ENCODE measurements at regions not wholly inside any gene's neighbourhood (a gene's known extent, or its start where the extent isn't known, plus 50 kb on each side); places are given as distances from the start of the nearest gene placed in this dataset.
A peak's percentile ranks its signal among the peaks of the same experiment; 100 is the strongest.

DNA sequence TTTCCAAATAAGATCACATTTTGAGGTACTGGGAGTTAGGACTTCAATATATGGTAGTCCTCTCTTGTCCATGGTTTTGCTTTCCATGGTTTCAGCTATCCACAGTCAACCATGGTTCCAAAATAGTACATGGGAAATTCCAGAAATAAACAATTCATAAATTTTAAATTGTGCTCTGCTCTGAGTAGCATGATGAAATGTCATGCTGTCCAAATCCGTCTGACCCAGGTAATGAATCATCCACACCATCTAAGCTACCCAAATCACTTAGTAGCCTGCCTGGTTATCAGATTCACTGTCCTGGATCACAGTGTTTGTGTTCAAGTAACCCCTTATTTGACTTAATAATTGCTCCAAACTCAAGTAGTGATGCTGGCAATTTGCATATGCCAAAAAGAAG, 197.9 kb downstream of the TMTC3 start:
- H3K27ac Mint-ChIP-seq: no peak overlapping the region
- TF ChIP-seq, protein P1, sequence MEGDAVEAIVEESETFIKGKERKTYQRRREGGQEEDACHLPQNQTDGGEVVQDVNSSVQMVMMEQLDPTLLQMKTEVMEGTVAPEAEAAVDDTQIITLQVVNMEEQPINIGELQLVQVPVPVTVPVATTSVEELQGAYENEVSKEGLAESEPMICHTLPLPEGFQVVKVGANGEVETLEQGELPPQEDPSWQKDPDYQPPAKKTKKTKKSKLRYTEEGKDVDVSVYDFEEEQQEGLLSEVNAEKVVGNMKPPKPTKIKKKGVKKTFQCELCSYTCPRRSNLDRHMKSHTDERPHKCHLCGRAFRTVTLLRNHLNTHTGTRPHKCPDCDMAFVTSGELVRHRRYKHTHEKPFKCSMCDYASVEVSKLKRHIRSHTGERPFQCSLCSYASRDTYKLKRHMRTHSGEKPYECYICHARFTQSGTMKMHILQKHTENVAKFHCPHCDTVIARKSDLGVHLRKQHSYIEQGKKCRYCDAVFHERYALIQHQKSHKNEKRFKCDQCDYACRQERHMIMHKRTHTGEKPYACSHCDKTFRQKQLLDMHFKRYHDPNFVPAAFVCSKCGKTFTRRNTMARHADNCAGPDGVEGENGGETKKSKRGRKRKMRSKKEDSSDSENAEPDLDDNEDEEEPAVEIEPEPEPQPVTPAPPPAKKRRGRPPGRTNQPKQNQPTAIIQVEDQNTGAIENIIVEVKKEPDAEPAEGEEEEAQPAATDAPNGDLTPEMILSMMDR (IDR thresholded peaks at IDR 0.05): no peak
- no peak for DNase-seq
- no peaks in the 10 kb centered on the region for H3K36me3 Mint-ChIP-seq (ENCODE audit: low read depth)
- no peaks in the 10 kb centered on the region for H3K9me3 Mint-ChIP-seq
- H3K27me3 Mint-ChIP-seq (ENCODE audit: low read depth, poor library complexity): no peaks in the 10 kb centered on the region
- no peak overlapping the region for H3K4me3 Mint-ChIP-seq
- H3K4me1 Mint-ChIP-seq: no peaks in the 10 kb centered on the region

DNA sequence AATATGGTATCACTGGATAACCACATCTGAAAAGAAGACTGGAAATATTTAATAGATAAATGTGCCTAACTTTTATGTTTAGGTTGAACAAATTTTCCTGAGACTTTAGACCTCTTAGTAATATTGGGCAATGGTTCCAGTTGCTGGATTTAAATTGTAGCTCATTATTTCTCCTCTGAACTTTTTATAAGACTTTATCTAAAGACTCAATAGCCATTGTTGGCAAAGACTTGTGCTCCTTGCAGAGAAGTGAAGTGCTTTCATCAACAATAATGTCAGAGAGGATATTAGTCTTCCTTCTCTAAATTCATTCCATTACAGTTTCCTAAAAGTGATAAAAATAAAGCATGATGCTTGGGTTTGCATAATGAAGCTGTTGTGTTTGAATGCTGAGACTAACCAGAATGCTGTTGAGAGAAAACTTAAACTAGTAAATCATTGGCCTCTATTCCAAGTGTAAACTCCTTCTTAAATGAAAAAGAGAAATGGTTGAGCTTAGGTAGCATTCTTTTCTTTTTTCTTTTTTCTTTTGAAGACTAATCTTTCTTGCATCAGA, 200.2 kb downstream of the TMTC3 start:
- TF ChIP-seq, protein P1 (IDR thresholded peaks at IDR 0.05): no peak
- no peak overlapping the region for H3K27ac Mint-ChIP-seq
- H3K36me3 Mint-ChIP-seq (ENCODE audit: low read depth): no peaks in the 10 kb centered on the region

DNA sequence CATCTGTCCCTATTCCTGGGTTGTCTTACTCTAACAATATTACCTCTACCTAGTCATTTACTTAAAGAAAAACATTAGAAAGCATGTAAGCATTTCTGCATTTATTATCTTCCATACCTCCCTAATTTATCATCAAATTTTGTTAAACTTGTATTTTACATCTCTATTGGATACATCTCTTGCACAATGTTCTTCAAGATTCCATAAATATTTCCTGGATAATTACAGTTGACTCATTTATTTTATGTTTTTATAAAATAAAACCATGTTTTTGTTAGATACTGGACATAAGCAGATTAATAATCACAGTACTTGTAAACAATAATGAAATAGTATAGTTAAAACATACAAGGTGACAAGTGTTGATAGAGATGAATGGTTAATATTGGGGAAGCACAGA, 209.0 kb downstream of the TMTC3 start:
- Mint-ChIP-seq H3K9me3 (peaks cover 15% of the 10 kb centered on the region), H3K27me3 (ENCODE audit: low read depth, poor library complexity) (no peaks in the 10 kb centered on the region), H3K36me3 (ENCODE audit: low read depth) (no peaks in the 10 kb centered on the region), H3K4me1 (no peaks in the 10 kb centered on the region), H3K4me3 (no peak overlapping the region), H3K27ac (no peak overlapping the region)
- no peak for DNase-seq
- TF ChIP-seq, protein P1 (IDR thresholded peaks at IDR 0.05): no peak

More for the DNA sequence above, 200.2 kb downstream of the TMTC3 start:
- DNase-seq: no peak
- Mint-ChIP-seq H3K4me1 (no peaks in the 10 kb centered on the region), H3K9me3 (no peaks in the 10 kb centered on the region), H3K4me3 (no peak overlapping the region), H3K27me3 (ENCODE audit: low read depth, poor library complexity) (no peaks in the 10 kb centered on the region)

DNA sequence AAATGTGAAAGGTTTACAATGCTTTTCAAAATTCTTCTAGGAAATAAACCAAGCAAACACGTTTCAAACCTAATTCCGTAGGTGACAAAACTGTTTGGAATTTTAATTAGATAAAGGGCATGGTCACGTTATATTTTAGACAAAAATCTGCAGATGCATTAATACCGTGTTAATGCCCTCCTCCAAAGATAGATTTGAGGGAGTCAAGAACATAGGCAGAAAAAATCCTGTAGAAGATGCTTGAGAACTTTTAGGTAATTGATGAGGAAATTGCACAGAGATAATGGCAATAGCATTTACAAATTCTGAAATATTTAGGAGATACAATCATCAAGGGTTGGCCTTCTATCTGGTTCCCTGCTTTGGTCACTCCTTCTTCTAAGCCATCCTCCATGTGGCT, 212.6 kb downstream of the TMTC3 start:
- no peak overlapping the region for H3K27ac Mint-ChIP-seq
- DNase-seq: no peak
- no peaks in the 10 kb centered on the region for H3K27me3 Mint-ChIP-seq (ENCODE audit: low read depth, poor library complexity)
- TF ChIP-seq, protein P1 (IDR thresholded peaks at IDR 0.05): no peak
- H3K4me1 Mint-ChIP-seq: no peaks in the 10 kb centered on the region
- no peaks in the 10 kb centered on the region for H3K9me3 Mint-ChIP-seq
- H3K36me3 Mint-ChIP-seq (ENCODE audit: low read depth): no peaks in the 10 kb centered on the region
- H3K4me3 Mint-ChIP-seq: no peak overlapping the region

DNA sequence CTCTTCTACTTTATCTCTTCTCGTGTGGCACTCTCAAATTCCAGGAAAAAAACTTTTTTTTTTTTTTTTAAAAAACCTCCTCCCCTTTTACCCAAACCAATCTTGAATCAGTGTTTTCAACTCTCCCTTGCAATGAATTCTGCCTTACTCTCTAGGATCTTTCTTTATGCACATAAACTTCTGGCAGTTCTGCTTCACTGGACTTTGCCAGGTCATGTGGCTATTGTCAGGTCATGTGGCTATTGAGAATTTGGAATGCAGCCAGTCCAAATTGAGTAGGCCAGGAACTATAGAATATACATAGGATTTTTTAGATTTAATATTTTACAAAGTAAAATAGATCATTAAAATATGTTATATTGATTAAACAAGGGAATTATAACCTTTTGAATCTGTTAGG, 218.2 kb downstream of the TMTC3 start:
- H3K4me1 Mint-ChIP-seq: peaks cover 25% of the 10 kb centered on the region
- no peaks in the 10 kb centered on the region for H3K36me3 Mint-ChIP-seq (ENCODE audit: low read depth)
- H3K9me3 Mint-ChIP-seq: no peaks in the 10 kb centered on the region
- H3K27me3 Mint-ChIP-seq (ENCODE audit: low read depth, poor library complexity): no peaks in the 10 kb centered on the region
- H3K27ac Mint-ChIP-seq: peak overlapping the region; percentile 6
- DNase-seq: no peak
- TF ChIP-seq, protein P1 (IDR thresholded peaks at IDR 0.05): no peak
- H3K4me3 Mint-ChIP-seq: no peak overlapping the region

DNA sequence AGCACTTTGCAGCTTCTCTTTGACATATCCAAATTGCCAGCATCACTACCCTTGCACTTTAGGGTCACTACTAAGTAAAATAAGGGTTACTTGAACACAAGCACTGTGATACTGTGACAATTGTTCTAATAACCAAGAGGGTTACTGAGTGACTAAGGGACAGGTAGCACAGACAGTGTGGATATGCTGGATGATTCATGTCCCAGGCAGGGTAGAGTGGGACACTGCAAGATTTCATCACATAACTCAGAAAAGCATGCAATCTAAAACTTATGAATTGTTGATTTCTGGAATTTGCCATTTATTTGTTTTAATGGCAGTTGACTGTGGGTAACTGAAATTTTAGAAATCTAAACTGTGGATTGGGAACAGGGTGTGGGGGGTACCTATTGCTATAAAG, 218.8 kb downstream of the KITLG start:
- peaks cover 25% of the 10 kb centered on the region for H3K4me1 Mint-ChIP-seq
- no peak overlapping the region for H3K27ac Mint-ChIP-seq
- DNase-seq: no peak
- H3K36me3 Mint-ChIP-seq (ENCODE audit: low read depth): no peaks in the 10 kb centered on the region
- no peak overlapping the region for H3K4me3 Mint-ChIP-seq
- TF ChIP-seq, protein P1 (IDR thresholded peaks at IDR 0.05): no peak
- no peaks in the 10 kb centered on the region for H3K9me3 Mint-ChIP-seq
- no peaks in the 10 kb centered on the region for H3K27me3 Mint-ChIP-seq (ENCODE audit: low read depth, poor library complexity)
